ENCODE measurements at regions not wholly inside any gene's neighbourhood (a gene's known extent, or its start where the extent isn't known, plus 50 kb on each side); places are given as distances from the start of the nearest gene placed in this dataset.

DNA sequence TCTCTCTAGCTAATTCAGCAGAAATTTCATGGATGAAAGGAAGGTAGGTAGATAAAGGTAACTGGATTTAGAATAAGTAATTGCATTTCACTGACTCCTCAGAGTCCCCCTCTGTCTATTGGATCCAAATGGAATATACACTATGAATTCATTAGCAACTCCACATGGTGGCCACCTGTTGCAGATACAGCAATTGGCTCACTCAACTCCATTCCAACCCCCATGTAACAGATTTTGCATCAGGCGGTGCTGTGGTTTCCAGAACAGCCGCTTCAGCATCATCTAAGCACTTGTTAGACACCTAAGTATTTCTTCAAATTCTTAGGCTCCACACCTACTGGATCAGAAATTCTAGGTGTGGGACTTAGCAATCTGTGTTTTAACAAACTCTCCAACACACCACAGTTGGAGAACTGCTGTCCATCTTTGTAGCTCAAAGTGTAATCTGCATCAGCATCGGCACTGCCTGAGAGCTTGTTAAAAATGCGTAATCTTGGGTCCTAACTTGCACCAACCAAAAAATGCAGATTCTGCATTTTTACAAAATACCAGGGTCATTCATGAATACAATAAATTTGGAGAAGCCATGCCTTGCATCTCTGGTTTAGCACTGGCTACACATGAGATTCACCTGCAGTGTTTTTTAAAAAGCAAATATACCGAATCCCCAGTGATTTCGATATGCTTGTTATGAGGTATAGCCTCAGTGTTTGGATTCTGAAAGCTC, 413.8 kb upstream of the CD180 start:
- Mint-ChIP-seq H3K4me3 (no peak overlapping the region), H3K27ac (no peak overlapping the region), H3K36me3 (ENCODE audit: low read depth) (peaks cover 7% of the 10 kb centered on the region), H3K9me3 (peaks cover 6% of the 10 kb centered on the region), H3K27me3 (ENCODE audit: low read depth) (peaks cover 2% of the 10 kb centered on the region), H3K4me1 (no peaks in the 10 kb centered on the region)
- TF ChIP-seq CTCF (IDR thresholded peaks at IDR 0.05; ENCODE audit: unreplicated experiment in 3 of 3) = no peak

- H3K27ac Mint-ChIP-seq = no peak overlapping the region
- no peaks in the 10 kb centered on the region for H3K4me1 Mint-ChIP-seq
- peaks cover 19% of the 10 kb centered on the region for H3K9me3 Mint-ChIP-seq
These were observed 411.4 kb upstream of the CD180 start for GRCh38 chr5:67607958-67608357.

DNA sequence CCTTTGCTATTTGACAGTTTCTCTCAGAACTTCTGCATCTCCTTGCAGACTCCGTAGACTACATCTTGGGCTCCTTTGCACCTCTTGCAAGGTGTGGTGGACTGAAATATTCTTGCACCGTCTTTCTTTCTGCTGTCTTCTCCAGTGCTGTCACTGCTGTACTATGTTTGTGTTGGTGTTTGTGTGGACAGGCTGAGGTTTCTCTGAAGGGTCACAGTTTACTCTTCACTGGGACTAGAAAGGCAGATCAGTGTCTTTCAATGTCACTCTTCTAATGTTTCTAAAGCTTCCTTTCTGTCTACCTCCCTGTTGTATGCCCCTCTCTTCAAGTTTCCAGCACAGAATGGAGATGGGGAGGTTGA, 410.0 kb upstream of the CD180 start:
- peaks cover 7% of the 10 kb centered on the region for H3K36me3 Mint-ChIP-seq (ENCODE audit: low read depth)
- H3K9me3 Mint-ChIP-seq = peaks cover 31% of the 10 kb centered on the region
- H3K4me3 Mint-ChIP-seq = no peak overlapping the region
- no peak for TF ChIP-seq CTCF (IDR thresholded peaks at IDR 0.05; ENCODE audit: unreplicated experiment in 3 of 3)
- peaks cover 3% of the 10 kb centered on the region for H3K27me3 Mint-ChIP-seq (ENCODE audit: low read depth)
- H3K4me1 Mint-ChIP-seq = no peaks in the 10 kb centered on the region
- no peak overlapping the region for H3K27ac Mint-ChIP-seq

More at GRCh38 chr5:67607958-67608357, 411.4 kb upstream of the CD180 start:
- H3K4me3 Mint-ChIP-seq = no peak overlapping the region
- no peak for TF ChIP-seq CTCF (IDR thresholded peaks at IDR 0.05; ENCODE audit: unreplicated experiment in 3 of 3)
- peaks cover 3% of the 10 kb centered on the region for H3K27me3 Mint-ChIP-seq (ENCODE audit: low read depth)
- peaks cover 7% of the 10 kb centered on the region for H3K36me3 Mint-ChIP-seq (ENCODE audit: low read depth)

DNA sequence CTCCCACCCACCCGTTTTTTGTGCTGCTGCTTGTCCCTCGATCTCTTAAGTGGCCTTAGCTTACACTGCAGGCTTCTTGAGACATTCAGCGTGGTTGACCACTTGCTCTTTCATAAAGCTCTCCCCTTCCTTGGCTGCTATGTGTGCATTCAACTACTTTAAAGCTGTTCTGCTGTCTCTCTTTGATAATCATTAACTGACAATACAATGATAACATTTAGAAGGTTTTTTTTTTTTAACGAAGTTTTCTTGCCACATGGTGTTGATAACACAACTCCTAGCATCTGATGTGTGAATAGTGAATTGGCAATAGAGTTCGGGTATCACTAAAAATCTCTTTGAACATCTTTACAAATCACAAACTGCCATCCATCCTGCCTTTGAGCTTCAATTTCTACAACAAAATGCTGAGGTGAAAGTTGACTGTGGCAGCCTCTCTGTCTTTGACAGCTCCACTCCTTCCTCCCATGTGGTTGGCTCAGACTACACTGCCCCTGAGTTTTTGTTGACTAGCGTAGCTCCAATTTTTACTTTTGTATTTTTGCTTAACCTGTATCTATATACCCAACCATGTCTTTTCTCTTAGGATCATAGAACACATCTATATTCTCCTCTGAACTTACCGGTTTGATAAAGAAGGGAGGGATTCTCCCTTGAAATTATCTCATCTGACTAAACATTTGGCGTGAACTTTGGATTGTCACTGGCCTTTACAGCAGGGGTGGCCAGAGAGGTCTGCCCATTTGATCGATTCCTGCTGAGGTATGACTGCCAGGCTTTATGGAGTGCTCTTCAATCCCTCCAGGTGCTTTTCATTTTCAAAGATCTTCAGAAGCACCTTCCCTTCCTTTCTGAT, 409.4 kb upstream of the CD180 start:
- Mint-ChIP-seq H3K4me1 (no peaks in the 10 kb centered on the region), H3K27me3 (ENCODE audit: low read depth) (peaks cover 3% of the 10 kb centered on the region), H3K9me3 (peaks cover 37% of the 10 kb centered on the region)

GRCh38 chr5:67591491-67591890, 394.9 kb upstream of the CD180 start:
- Mint-ChIP-seq H3K9me3 (peaks cover 11% of the 10 kb centered on the region), H3K27ac (no peak overlapping the region), H3K27me3 (ENCODE audit: low read depth) (no peaks in the 10 kb centered on the region), H3K4me3 (no peak overlapping the region), H3K4me1 (peaks cover 4% of the 10 kb centered on the region), H3K36me3 (ENCODE audit: low read depth) (no peaks in the 10 kb centered on the region)
- no peak for TF ChIP-seq CTCF (IDR thresholded peaks at IDR 0.05; ENCODE audit: unreplicated experiment in 3 of 3)

More for the DNA sequence above, 409.4 kb upstream of the CD180 start:
- Mint-ChIP-seq H3K4me3 (no peak overlapping the region), H3K36me3 (ENCODE audit: low read depth) (peaks cover 7% of the 10 kb centered on the region), H3K27ac (no peak overlapping the region)
- TF ChIP-seq CTCF (IDR thresholded peaks at IDR 0.05; ENCODE audit: unreplicated experiment in 3 of 3) = no peak

All from nephron (organoid).